ENCODE measurements at regions not wholly inside any gene's neighbourhood (a gene's known extent, or its start where the extent isn't known, plus 50 kb on each side); places are given as distances from the start of the nearest gene placed in this dataset.

DNA sequence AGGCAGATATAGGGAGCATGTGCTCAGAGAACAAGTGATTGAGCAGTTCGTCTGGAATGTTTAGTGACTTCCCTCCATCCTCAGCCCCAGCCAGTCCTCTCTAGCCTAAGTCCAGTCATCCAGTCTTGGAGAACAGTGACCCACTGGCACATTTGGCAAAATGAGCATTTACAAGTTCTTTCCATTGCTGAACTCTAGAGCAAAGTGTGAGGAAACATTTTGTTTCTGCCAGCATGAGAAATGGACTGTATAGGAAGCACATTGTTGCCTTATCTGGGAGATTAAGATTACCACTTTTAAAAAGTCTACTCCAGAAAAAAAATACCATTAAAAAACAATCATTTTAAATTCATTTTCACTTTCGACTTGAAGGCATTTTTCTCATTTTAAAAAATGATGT, 353.6 kb downstream of the SHQ1 start:
- ChIA-PET POLR2A (ENCODE audit: low non-redundant PET) (no interaction called here), CTCF (no interaction called here)
- Histone ChIP-seq H3K4me1 (ENCODE audit: insufficient read depth, low read length, poor library complexity, severe bottlenecking) (no peaks in the 10 kb centered on the region), H3K9me3 (ENCODE audit: low read depth, low read length, poor library complexity, severe bottlenecking) (no peaks in the 10 kb centered on the region), H3K4me3 (ENCODE audit: low read depth, low read length, poor library complexity, severe bottlenecking) (no peak overlapping the region), H3K27me3 (replicated peaks; ENCODE audit: insufficient read depth, low read depth, low read length, poor library complexity) (no peaks in the 10 kb centered on the region), H3K36me3 (ENCODE audit: insufficient read depth, low read length, poor library complexity, severe bottlenecking) (no peaks in the 10 kb centered on the region), H3K27ac (ENCODE audit: low read depth, low read length, poor library complexity, severe bottlenecking) (no peak overlapping the region)
- no TSS peak for BruUV-seq (replicated peaks)
- no peak for DNase-seq (ENCODE audit: low spot score)
- intact Hi-C loops (cut with micrococcal nuclease; ENCODE audit: unreplicated experiment), result no loop called here
- no peak for TF ChIP-seq EZH2 (IDR thresholded peaks at IDR 0.05; ENCODE audit: borderline replicate concordance, low read depth, low read length, poor library complexity, severe bottlenecking)
- TF ChIP-seq, protein P1, sequence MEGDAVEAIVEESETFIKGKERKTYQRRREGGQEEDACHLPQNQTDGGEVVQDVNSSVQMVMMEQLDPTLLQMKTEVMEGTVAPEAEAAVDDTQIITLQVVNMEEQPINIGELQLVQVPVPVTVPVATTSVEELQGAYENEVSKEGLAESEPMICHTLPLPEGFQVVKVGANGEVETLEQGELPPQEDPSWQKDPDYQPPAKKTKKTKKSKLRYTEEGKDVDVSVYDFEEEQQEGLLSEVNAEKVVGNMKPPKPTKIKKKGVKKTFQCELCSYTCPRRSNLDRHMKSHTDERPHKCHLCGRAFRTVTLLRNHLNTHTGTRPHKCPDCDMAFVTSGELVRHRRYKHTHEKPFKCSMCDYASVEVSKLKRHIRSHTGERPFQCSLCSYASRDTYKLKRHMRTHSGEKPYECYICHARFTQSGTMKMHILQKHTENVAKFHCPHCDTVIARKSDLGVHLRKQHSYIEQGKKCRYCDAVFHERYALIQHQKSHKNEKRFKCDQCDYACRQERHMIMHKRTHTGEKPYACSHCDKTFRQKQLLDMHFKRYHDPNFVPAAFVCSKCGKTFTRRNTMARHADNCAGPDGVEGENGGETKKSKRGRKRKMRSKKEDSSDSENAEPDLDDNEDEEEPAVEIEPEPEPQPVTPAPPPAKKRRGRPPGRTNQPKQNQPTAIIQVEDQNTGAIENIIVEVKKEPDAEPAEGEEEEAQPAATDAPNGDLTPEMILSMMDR (conservative IDR thresholded peaks at IDR 0.05; ENCODE audit: low read depth, low read length), result no peak

DNA sequence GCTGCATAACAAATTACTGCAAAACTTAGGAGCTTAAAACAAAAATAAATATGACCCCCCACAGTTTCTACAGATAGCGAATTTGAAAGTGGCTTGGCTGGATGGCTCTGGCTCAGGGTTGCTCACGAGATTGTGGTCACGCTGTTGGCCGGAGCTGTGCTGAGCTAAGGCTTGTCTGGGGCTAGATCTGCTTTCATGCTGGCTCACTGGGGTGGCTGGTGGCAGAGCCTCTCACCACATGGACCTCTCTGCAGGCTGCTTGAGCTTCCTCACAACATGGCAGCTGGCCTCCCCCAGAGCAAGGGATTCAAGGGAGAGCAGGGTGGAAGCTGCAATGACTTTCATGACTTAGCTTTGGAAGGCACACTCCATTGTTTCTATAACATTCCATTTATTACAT, 354.1 kb downstream of the SHQ1 start:
- DNase-seq (ENCODE audit: low spot score), result no peak
- no peaks in the 10 kb centered on the region for H3K4me1 ChIP-seq (ENCODE audit: insufficient read depth, low read length, poor library complexity, severe bottlenecking)
- POLR2A ChIA-PET (ENCODE audit: low non-redundant PET), result no interaction called here
- CTCF ChIA-PET, result no interaction called here
- no TSS peak for BruUV-seq (replicated peaks)
- no peaks in the 10 kb centered on the region for H3K27me3 ChIP-seq (replicated peaks; ENCODE audit: insufficient read depth, low read depth, low read length, poor library complexity)
- TF ChIP-seq, protein P1 (conservative IDR thresholded peaks at IDR 0.05; ENCODE audit: low read depth, low read length), result no peak
- no peak for TF ChIP-seq EZH2 (IDR thresholded peaks at IDR 0.05; ENCODE audit: borderline replicate concordance, low read depth, low read length, poor library complexity, severe bottlenecking)
- no peak overlapping the region for H3K27ac ChIP-seq (ENCODE audit: low read depth, low read length, poor library complexity, severe bottlenecking)
- H3K9me3 ChIP-seq (ENCODE audit: low read depth, low read length, poor library complexity, severe bottlenecking), result no peaks in the 10 kb centered on the region
- H3K36me3 ChIP-seq (ENCODE audit: insufficient read depth, low read length, poor library complexity, severe bottlenecking), result no peaks in the 10 kb centered on the region
- no peak overlapping the region for H3K4me3 ChIP-seq (ENCODE audit: low read depth, low read length, poor library complexity, severe bottlenecking)
- intact Hi-C loops (cut with micrococcal nuclease; ENCODE audit: unreplicated experiment), result no loop called here

GRCh38 chr3:72492240-72492639, 356.0 kb downstream of the SHQ1 start:
- intact Hi-C loops (cut with micrococcal nuclease; ENCODE audit: unreplicated experiment), result no loop called here
- Histone ChIP-seq H3K27ac (ENCODE audit: low read depth, low read length, poor library complexity, severe bottlenecking) (no peak overlapping the region), H3K4me1 (ENCODE audit: insufficient read depth, low read length, poor library complexity, severe bottlenecking) (no peaks in the 10 kb centered on the region), H3K9me3 (ENCODE audit: low read depth, low read length, poor library complexity, severe bottlenecking) (no peaks in the 10 kb centered on the region), H3K4me3 (ENCODE audit: low read depth, low read length, poor library complexity, severe bottlenecking) (no peak overlapping the region), H3K27me3 (replicated peaks; ENCODE audit: insufficient read depth, low read depth, low read length, poor library complexity) (no peaks in the 10 kb centered on the region), H3K36me3 (ENCODE audit: insufficient read depth, low read length, poor library complexity, severe bottlenecking) (no peaks in the 10 kb centered on the region)
- no TSS peak for BruUV-seq (replicated peaks)
- ChIA-PET POLR2A (ENCODE audit: low non-redundant PET) (no interaction called here), CTCF (no interaction called here)
- no peak for TF ChIP-seq EZH2 (IDR thresholded peaks at IDR 0.05; ENCODE audit: borderline replicate concordance, low read depth, low read length, poor library complexity, severe bottlenecking)
- TF ChIP-seq, protein P1 (conservative IDR thresholded peaks at IDR 0.05; ENCODE audit: low read depth, low read length), result no peak
- no peak for DNase-seq (ENCODE audit: low spot score)
